ENCODE measurements at regions not wholly inside any gene's neighbourhood (a gene's known extent, or its start where the extent isn't known, plus 50 kb on each side); places are given as distances from the start of the nearest gene placed in this dataset.
A peak's percentile ranks its signal among the peaks of the same experiment; 100 is the strongest.

DNA sequence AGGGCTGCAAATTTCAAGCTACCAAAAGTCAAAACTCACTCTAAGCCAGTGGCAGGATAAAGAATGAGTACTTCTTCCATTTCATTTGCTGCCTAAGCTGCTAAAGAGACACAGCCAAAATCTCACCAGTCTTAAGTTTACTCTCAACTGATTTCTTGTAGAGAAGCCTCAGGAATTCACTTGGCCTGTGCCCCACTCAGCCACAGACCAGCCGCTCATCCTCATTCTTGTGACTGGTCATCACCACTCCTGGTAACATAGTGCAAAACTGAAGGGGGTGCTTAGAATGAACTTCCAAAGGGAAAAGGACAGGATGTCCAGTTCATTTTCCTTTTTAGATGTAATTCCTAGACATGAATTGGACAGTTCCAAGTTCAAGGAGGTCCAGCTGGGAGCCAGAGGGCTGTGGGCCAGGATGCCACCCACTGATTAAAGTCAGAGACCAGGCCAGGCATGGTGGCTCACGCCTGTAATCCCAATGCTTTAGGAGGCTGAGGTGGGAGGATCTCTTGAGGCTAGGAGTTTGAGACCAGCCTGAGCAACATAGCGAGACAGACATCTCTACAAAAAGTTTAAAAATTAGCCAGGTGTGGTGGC lies 72.7 kb upstream of the RANBP3L start:
- TF ChIP-seq POLR2AphosphoS5 (IDR thresholded peaks at IDR 0.05) (no peak), CTCF (IDR thresholded peaks at IDR 0.05) (no peak), POLR2A (IDR thresholded peaks at IDR 0.05) (no peak)
- H3K27ac ChIP-seq, result peak overlapping the region; percentile 11 to 48
- H3K9me3 ChIP-seq, result no peaks in the 10 kb centered on the region
- DNase-seq (ENCODE audit: low spot score in 2 of 2), result peak in 1 of 2 donors; percentile 46
- H3K4me1 ChIP-seq, result no peaks in the 10 kb centered on the region
- intact Hi-C loops (cut with DNase I; ENCODE audit: low total_unique reads), result no loop called here
- H3K27me3 ChIP-seq, result no peaks in the 10 kb centered on the region
- H3K36me3 ChIP-seq, result no peaks in the 10 kb centered on the region
- no peak overlapping the region for H3K4me3 ChIP-seq

- no peaks in the 10 kb centered on the region for H3K4me1 ChIP-seq
Observed at GRCh38 chr5:36377192-36377591, 75.5 kb upstream of the RANBP3L start.

GRCh38 chr5:36378551-36378950 lies 76.8 kb upstream of the RANBP3L start:
- no peak for DNase-seq (ENCODE audit: low spot score in 2 of 2)

More at GRCh38 chr5:36377192-36377591, 75.5 kb upstream of the RANBP3L start:
- TF ChIP-seq POLR2AphosphoS5 (IDR thresholded peaks at IDR 0.05), result no peak
- TF ChIP-seq POLR2A (IDR thresholded peaks at IDR 0.05), result no peak
- no peak for TF ChIP-seq CTCF (IDR thresholded peaks at IDR 0.05)
- intact Hi-C loops (cut with DNase I; ENCODE audit: low total_unique reads), result no loop called here
- H3K4me3 ChIP-seq, result no peak overlapping the region
- H3K27me3 ChIP-seq, result no peaks in the 10 kb centered on the region
- H3K27ac ChIP-seq, result no peak overlapping the region
- DNase-seq (ENCODE audit: low spot score in 2 of 2), result no peak
- H3K9me3 ChIP-seq, result no peaks in the 10 kb centered on the region
- no peaks in the 10 kb centered on the region for H3K36me3 ChIP-seq

DNA sequence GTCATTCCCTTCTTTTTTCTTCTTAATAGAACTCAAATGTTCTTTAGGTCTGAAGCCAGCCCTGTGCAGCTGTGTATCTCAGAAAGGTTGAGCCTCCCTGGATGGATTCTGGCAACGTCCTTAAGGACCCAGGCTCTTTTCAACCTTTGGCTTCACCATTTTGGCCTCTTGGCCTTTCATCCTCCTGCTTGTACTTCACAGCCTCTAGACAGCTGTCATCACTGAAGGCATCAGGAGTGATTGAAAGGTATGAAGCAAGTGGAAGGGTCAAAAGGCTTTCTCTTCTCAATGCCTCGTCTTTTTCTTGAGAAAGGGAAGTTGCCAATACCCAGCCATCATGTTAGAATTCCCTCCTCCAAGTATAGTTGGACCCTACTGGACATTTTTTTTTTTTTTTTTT lies 81.2 kb upstream of the RANBP3L start:
- DNase-seq (ENCODE audit: low spot score in 2 of 2), result no peak
- H3K36me3 ChIP-seq, result no peaks in the 10 kb centered on the region
- no peaks in the 10 kb centered on the region for H3K4me1 ChIP-seq
- TF ChIP-seq CTCF (IDR thresholded peaks at IDR 0.05) (no peak), POLR2A (IDR thresholded peaks at IDR 0.05) (no peak), POLR2AphosphoS5 (IDR thresholded peaks at IDR 0.05) (no peak)
- no peak overlapping the region for H3K4me3 ChIP-seq
- H3K27me3 ChIP-seq, result no peaks in the 10 kb centered on the region
- H3K27ac ChIP-seq, result no peak overlapping the region
- H3K9me3 ChIP-seq, result no peaks in the 10 kb centered on the region
- intact Hi-C loops (cut with DNase I; ENCODE audit: low total_unique reads), result no loop called here

More at GRCh38 chr5:36378551-36378950, 76.8 kb upstream of the RANBP3L start:
- no peak overlapping the region for H3K4me3 ChIP-seq
- no peak for TF ChIP-seq POLR2A (IDR thresholded peaks at IDR 0.05)
- TF ChIP-seq POLR2AphosphoS5 (IDR thresholded peaks at IDR 0.05), result no peak
- no peak for TF ChIP-seq CTCF (IDR thresholded peaks at IDR 0.05)
- H3K9me3 ChIP-seq, result no peaks in the 10 kb centered on the region
- no peak overlapping the region for H3K27ac ChIP-seq
- no peaks in the 10 kb centered on the region for H3K4me1 ChIP-seq
- no peaks in the 10 kb centered on the region for H3K27me3 ChIP-seq
- H3K36me3 ChIP-seq, result no peaks in the 10 kb centered on the region
- intact Hi-C loops (cut with DNase I; ENCODE audit: low total_unique reads), result no loop called here

DNA sequence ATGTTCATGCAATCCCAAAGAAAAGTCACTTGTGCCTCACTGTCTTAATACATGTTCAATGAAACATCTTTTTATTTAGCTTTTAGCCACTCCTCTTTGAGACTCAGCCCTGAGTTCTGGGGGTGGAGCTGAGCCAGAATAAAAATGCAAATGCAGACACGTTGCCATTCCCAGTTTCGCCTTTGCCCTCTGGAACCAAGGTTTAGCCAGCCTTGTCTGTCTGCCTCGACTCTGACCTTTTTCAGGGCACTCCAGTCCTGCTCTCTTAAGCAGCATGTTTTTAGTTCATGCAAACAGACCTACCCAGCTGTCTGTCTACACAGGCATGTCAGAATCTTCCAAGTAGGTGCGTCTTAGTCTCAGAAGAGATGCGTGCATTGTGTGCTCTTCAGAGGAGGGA lies 82.2 kb upstream of the RANBP3L start:
- TF ChIP-seq POLR2A (IDR thresholded peaks at IDR 0.05), result no peak
- TF ChIP-seq CTCF (IDR thresholded peaks at IDR 0.05), result no peak
- no peak for TF ChIP-seq POLR2AphosphoS5 (IDR thresholded peaks at IDR 0.05)
- no peak overlapping the region for H3K4me3 ChIP-seq
- H3K36me3 ChIP-seq, result no peaks in the 10 kb centered on the region
- DNase-seq (ENCODE audit: low spot score in 2 of 2), result no peak
- H3K27me3 ChIP-seq, result no peaks in the 10 kb centered on the region
- intact Hi-C loops (cut with DNase I; ENCODE audit: low total_unique reads), result no loop called here
- no peaks in the 10 kb centered on the region for H3K4me1 ChIP-seq
- H3K27ac ChIP-seq, result no peak overlapping the region
- H3K9me3 ChIP-seq, result no peaks in the 10 kb centered on the region
